ENCODE measurements at regions not wholly inside any gene's neighbourhood (a gene's known extent, or its start where the extent isn't known, plus 50 kb on each side); places are given as distances from the start of the nearest gene placed in this dataset.

DNA sequence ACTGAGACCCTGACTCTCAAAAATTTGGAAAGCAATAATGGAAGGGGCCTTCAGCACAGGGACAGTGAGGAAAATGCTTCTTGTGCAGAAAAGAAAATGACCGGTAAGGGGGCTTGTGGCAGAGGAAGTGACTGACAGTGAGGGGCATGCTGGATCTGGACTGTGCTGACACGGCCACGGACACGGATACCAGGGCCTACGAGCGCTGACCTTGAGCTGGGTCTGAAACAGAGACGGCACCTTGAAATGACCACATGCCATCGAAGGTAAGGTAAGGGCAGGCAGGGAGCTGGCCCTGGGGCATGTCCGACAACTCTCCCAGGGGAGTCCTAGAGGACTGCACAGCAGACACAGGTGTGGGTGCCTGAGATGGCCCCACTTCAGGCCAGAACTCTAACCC, 182.1 kb downstream of the RHOU start:
- no peak for TF ChIP-seq CTCF (IDR thresholded peaks at IDR 0.05)
- no peak for TF ChIP-seq POLR2A (IDR thresholded peaks at IDR 0.05)
- TF ChIP-seq EP300 (IDR thresholded peaks at IDR 0.05), result no peak

All from ovary (tissue), 3 donors.